Memory B cell (primary cell): ENCODE measurements at regions not wholly inside any gene's neighbourhood (a gene's known extent, or its start where the extent isn't known, plus 50 kb on each side); places are given as distances from the start of the nearest gene placed in this dataset.
A peak's percentile ranks its signal among the peaks of the same experiment; 100 is the strongest.

Experiments
- ATAC-seq: fragments of 150-1000 bp; cut with Tn5 transposase; 2 replicates; pipeline ENCODE4 v1.10.0; 2021; ENCODE audit warnings: low read depth, mild to moderate bottlenecking, moderate library complexity
- DNase-seq, 2 donors: peaks; one replicate each; pipeline ENCODE4 v3.0.0; 2022; ENCODE audit warnings: low spot score in 2 of 2
- H3K27ac Mint-ChIP-seq: one replicate; pipeline ENCODE4 v1.8.0; 2022; ENCODE audit warnings: mild to moderate bottlenecking, moderate library complexity, mixed read lengths
- H3K27me3 Mint-ChIP-seq: one replicate; pipeline ENCODE4 v1.8.0; 2022; ENCODE audit warnings: mixed read lengths
- H3K36me3 Mint-ChIP-seq: one replicate; pipeline ENCODE4 v1.8.0; 2022; ENCODE audit warnings: mild to moderate bottlenecking, mixed read lengths
- H3K4me1 Mint-ChIP-seq: one replicate; pipeline ENCODE4 v1.8.0; 2022; ENCODE audit warnings: mixed read lengths
- H3K4me3 Mint-ChIP-seq: one replicate; pipeline ENCODE4 v1.8.0; 2022; ENCODE audit warnings: mild to moderate bottlenecking, moderate library complexity, mixed read lengths
- H3K9me3 Mint-ChIP-seq: one replicate; pipeline ENCODE4 v1.8.0; 2022; ENCODE audit warnings: mixed read lengths

DNA sequence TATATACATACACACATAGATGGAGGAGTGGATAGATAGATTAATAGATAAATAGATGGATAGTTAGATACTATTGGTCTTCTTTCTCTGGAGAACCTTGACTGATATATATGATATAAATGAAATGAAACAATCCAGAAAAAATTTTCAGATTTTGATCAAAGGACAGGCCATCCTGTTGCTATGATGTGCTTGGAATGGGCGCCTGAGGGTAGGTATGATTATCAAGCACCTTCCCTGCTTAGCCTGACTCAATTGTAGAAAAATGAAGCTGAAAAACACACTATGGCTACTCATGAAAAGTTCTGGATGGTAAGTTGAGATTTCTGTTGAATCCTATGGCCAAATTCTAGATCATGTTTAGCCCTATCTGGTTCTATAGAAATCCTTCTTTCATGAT, 266.5 kb upstream of the KLF4 start:
- Mint-ChIP-seq H3K36me3 (no peaks in the 10 kb centered on the region), H3K4me3 (no peak overlapping the region), H3K27me3 (peaks cover 2% of the 10 kb centered on the region), H3K4me1 (peaks cover 3% of the 10 kb centered on the region), H3K27ac (no peak overlapping the region), H3K9me3 (peaks cover 6% of the 10 kb centered on the region)
- ATAC-seq (no peak), DNase-seq (no peak)

DNA sequence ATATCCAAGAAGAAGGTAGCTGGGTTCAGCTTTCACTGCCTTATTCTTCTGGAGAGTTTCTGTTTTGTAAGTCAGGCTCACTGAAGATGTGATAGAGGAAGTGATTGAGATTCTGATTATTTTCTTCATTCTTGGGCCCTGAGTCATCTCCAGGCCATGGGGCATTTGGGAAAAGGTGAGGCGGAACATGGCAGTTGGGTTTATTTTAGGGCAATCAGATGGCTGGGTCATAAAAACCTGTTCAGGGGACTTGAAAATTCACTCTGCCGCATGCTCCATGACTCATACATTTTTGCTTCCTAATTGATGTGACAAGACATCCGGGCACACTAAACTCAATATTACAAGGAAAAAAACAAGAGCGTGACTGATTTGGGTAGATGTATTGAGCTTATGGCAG, 265.7 kb upstream of the KLF4 start:
- ATAC-seq = no peak
- no peak overlapping the region for H3K4me3 Mint-ChIP-seq
- no peak overlapping the region for H3K27ac Mint-ChIP-seq
- peaks cover 6% of the 10 kb centered on the region for H3K9me3 Mint-ChIP-seq
- no peak for DNase-seq
- no peaks in the 10 kb centered on the region for H3K4me1 Mint-ChIP-seq
- peaks cover 2% of the 10 kb centered on the region for H3K27me3 Mint-ChIP-seq
- no peaks in the 10 kb centered on the region for H3K36me3 Mint-ChIP-seq

DNA sequence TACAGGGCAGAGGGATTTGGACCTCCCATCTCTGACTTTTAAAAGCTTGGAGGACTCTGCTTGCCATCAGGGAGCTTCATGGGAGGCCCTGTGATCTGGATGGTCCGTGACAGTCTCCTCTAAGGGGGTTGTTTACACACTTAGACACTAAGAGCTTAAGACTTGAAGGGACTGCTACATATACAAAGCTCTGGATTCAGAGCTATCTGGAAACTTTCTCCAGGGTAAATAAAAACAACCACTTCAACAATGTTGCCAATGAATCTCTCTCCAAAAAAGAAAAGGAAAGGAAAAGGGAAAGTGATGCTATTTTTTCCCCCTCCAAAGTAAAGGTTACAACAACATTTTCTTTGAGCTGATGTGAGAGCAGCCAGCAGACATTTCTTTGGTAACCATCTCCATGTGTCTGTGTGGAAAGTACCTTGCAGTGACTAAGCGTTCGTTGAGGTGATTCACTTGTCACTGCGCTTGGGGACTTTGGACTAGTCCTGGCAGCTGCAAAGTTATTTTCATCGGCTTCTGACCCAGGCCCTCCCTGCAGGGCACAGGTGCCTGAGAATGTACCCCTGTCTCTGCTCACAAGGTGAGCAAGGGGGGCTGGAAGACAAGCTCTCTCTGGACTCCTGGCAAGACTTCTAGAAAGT, 262.1 kb upstream of the KLF4 start:
- H3K36me3 Mint-ChIP-seq = no peaks in the 10 kb centered on the region

DNA sequence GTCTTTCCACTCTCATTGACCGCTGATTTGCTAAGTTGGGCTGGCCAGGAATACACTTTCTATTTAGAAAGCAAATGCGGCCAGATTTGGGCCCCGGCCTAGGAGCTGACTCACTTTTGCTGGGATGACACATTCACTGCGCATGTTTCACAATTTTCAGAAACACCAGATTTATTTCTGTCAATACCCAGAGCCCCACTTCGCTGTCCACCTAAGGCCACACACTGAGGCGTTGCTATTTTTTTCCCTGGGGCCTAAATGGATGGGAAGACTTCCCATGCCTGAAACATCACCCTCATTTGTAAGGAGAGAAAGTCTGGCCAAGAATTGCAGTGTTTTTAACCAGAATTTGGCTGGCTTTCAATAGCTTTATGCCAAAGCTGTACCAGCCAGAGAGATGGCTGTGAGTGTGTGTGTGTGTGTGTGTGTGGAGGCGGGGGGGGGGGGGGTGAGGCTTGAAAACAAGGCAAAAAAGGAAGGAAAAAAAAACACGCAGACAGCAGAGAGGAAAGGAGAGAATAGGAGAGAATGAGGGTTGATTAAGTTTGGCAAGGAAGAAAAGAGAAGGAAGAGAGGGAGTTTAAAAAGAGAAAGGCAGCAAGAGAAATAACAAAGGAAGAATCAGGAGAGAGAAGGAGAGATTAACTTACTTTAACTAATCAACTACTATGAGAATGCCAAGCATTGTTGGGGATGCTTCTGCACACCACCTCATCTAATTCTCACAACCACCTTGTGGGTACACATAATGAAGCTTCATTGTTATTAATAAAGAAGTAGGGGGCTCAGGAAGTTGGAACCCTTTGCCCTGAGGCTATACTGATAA, 261.4 kb upstream of the KLF4 start:
- no peak overlapping the region for H3K27ac Mint-ChIP-seq
- H3K4me1 Mint-ChIP-seq = peaks cover 3% of the 10 kb centered on the region
- peaks cover 6% of the 10 kb centered on the region for H3K9me3 Mint-ChIP-seq

More for the DNA sequence above, 262.1 kb upstream of the KLF4 start:
- Mint-ChIP-seq H3K4me3 (no peak overlapping the region), H3K4me1 (peaks cover 3% of the 10 kb centered on the region), H3K27ac (no peak overlapping the region), H3K27me3 (peaks cover 1% of the 10 kb centered on the region), H3K9me3 (peaks cover 6% of the 10 kb centered on the region)
- ATAC-seq (peak; percentile 54), DNase-seq (no peak)

DNA sequence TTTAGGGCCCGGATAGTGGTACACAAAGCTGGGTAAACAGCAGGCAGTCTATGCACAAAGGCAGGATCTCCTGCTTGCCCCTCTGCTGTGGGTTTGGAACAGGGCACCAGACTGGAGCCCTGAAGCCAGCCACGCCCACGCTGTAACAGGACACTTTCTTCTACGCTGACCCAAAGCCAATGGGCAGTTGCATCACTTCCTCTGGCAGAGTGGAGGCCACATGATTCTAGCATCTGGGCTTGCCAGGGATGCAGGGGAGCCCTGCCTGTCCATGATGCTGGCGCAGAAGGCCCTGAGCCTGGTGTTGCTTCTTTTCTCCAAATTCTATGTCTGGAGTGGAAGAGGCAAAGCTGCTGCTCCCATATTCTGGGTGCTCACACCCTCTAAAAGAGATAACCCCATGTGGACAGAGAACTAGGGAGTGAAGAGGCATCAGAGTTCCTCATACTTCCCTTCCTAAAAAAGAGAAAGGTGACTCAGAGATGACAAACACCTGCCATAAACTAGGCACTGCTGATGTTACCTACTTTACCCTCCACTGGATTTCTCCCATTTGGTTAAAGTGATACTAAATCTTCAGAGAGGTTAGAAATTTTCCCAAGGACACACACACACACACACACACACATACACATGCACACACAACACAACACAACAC, 260.3 kb upstream of the KLF4 start:
- peaks cover 6% of the 10 kb centered on the region for H3K9me3 Mint-ChIP-seq
- H3K27ac Mint-ChIP-seq = peak overlapping the region; percentile 52
- no peaks in the 10 kb centered on the region for H3K36me3 Mint-ChIP-seq
- DNase-seq = no peak
- H3K27me3 Mint-ChIP-seq = peaks cover 1% of the 10 kb centered on the region
- peaks cover 5% of the 10 kb centered on the region for H3K4me1 Mint-ChIP-seq
- no peak overlapping the region for H3K4me3 Mint-ChIP-seq
- ATAC-seq = no peak

More for the DNA sequence above, 261.4 kb upstream of the KLF4 start:
- peaks cover 1% of the 10 kb centered on the region for H3K27me3 Mint-ChIP-seq
- no peak overlapping the region for H3K4me3 Mint-ChIP-seq
- DNase-seq = no peak
- no peaks in the 10 kb centered on the region for H3K36me3 Mint-ChIP-seq
- no peak for ATAC-seq

DNA sequence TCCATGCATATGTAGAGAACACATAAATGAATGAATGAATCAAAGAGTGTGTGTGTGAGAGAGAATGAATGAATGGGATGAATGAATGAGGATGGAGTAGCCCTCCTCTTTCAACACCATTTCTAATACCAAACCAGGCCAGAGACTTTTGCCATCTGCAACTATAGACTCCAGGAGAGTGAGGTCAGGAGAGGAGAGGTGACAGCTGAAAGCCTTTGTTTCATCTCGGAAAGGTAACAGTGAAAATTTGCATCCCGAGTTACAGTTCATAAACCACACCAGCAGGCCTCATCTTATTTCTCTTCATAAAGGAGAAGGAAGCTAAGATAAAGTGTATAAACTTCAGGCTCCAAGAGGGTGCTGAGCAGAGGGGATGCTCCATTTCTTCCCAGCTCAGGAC, 255.3 kb upstream of the KLF4 start:
- Mint-ChIP-seq H3K4me1 (peaks cover 9% of the 10 kb centered on the region), H3K4me3 (no peak overlapping the region)

DNA sequence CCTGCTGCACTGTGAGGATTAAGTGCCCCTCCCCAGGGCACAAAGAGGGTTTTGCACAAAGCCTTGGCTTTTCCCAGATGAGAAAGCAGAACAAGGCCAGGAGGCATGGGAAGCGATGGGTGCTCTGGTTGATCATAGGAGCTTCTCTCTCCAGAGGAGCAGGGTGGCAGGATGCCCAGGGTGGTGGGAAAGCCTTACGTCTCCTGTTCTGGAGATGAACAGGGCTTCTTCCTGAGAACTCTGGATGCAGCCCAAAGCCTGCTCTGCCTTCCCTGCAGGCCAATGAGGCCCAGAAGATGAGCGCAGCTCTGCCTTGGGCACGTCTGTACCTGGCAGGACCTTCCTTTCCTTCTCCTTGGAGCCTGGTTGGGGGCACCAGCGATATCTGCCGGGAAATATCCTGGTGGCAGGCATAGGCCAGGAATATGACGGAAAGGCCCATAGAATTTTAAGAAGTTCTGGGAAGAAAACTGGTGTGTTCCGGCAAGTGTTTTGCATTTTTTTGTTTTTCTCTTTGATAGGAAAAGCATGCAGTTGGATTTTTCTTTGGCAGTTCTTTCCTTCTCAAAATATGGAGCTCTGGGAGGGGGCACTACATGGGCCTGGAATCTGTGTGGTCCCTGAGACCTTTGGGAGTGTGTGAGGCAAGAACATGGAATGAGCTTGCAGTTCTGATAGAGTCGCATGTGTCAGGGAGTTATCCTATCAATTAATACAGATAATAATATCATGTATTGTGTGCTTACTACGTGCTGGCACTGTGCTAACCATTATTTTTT, 253.2 kb upstream of the KLF4 start:
- Mint-ChIP-seq H3K27ac (no peak overlapping the region), H3K9me3 (no peaks in the 10 kb centered on the region), H3K4me3 (no peak overlapping the region), H3K27me3 (peaks cover 1% of the 10 kb centered on the region), H3K36me3 (no peaks in the 10 kb centered on the region), H3K4me1 (peaks cover 9% of the 10 kb centered on the region)
- ATAC-seq (no peak), DNase-seq (no peak)

More for the DNA sequence above, 255.3 kb upstream of the KLF4 start:
- Mint-ChIP-seq H3K27ac (peak overlapping the region; percentile 26), H3K27me3 (peaks cover 1% of the 10 kb centered on the region), H3K36me3 (no peaks in the 10 kb centered on the region), H3K9me3 (no peaks in the 10 kb centered on the region)
- DNase-seq (no peak), ATAC-seq (no peak)

DNA sequence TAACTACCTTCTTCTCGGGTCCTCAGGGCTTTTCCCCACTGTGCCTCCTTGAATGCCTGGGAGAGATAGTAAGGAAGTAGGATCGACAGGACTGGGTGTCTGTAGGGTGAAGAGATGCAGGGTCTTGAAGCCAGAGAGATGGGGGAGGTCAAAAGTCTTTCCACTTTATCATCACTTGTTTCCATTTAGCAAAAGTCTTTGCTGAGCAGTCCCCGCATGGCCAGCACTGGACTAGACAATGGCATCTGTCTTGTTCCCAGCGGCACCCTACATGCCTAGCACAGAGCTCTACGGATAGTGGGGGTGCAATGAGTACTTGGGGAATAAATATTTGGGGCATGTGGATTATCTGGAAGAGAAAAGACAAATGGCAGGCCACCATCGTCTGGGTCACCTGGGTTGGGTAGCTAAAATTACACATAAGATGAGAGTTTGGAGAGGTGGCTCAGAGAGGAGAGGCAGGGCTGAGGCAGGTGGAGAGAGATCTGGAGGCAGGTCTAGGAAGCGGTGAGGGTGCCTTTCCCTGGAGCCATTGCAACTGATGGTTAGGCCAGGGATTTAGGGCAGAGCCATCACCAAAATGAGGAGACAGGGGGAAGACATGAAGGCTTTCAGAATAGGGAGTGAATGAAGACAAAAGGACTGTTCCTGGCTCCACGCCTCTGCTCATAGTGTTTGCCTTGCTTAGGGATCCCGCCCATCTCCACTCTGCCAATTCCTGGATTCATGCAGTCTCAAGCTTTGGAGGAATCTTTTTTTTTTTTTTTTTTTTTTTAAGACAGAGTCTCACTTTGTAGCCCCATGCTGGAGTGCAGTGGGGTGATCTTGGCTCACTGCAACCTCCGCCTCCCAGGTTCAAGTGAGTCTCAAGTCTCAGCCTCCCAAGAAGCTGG, 250.8 kb upstream of the KLF4 start:
- no peak overlapping the region for H3K4me3 Mint-ChIP-seq
- H3K36me3 Mint-ChIP-seq = no peaks in the 10 kb centered on the region
- no peak for DNase-seq
- no peak overlapping the region for H3K27ac Mint-ChIP-seq
- no peaks in the 10 kb centered on the region for H3K27me3 Mint-ChIP-seq
- H3K4me1 Mint-ChIP-seq = peaks cover 6% of the 10 kb centered on the region
- H3K9me3 Mint-ChIP-seq = no peaks in the 10 kb centered on the region
- no peak for ATAC-seq

DNA sequence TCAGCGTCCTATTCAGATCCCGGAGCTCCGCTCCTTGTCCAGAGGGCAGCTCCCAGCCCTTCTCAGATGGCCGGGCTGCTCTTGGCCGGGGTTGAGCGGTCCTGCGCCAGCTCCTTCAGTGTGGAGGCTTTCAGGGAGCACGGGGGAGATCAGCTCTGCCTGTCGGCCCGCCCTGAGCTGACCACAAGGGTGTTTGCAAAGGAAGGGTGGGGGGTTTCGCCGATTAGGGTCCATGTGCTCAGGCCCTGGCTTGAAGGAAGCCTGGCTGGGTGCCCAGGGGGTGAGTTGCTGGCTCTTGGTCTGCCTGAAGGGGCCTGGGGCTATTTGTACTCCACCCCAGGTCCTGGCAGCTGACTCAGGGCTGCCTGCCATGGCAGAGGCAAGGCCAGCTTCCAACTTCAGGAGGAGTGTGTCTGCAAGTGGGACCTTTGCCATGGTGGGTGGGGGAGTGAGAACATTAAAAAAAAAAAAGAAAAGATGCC, 250.1 kb upstream of the KLF4 start:
- Mint-ChIP-seq H3K4me3 (no peak overlapping the region), H3K27me3 (no peaks in the 10 kb centered on the region), H3K4me1 (peaks cover 2% of the 10 kb centered on the region), H3K27ac (no peak overlapping the region), H3K9me3 (no peaks in the 10 kb centered on the region), H3K36me3 (no peaks in the 10 kb centered on the region)
- ATAC-seq = no peak
- no peak for DNase-seq

DNA sequence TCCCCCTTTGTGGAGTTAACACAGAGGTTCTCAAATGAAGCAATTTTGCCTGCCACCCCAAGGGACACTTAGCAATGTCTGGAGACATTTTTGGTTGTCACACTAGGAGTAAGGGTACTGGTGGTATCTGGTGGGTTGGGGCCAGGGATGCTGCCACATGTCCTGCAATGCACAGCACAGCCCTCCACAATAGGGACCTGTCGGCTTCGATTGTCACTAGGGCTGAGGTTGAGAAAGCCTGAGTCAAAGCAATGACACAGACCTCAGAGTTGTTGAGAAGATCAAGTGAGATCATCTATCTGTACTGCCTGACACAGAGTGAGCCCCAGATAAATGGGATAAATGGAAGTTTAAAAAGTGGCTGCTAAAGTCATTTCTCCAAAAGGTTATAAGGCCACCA, 249.2 kb upstream of the KLF4 start:
- Mint-ChIP-seq H3K4me3 (no peak overlapping the region), H3K4me1 (no peaks in the 10 kb centered on the region), H3K9me3 (no peaks in the 10 kb centered on the region), H3K36me3 (no peaks in the 10 kb centered on the region), H3K27me3 (no peaks in the 10 kb centered on the region), H3K27ac (no peak overlapping the region)
- ATAC-seq (no peak), DNase-seq (no peak)

DNA sequence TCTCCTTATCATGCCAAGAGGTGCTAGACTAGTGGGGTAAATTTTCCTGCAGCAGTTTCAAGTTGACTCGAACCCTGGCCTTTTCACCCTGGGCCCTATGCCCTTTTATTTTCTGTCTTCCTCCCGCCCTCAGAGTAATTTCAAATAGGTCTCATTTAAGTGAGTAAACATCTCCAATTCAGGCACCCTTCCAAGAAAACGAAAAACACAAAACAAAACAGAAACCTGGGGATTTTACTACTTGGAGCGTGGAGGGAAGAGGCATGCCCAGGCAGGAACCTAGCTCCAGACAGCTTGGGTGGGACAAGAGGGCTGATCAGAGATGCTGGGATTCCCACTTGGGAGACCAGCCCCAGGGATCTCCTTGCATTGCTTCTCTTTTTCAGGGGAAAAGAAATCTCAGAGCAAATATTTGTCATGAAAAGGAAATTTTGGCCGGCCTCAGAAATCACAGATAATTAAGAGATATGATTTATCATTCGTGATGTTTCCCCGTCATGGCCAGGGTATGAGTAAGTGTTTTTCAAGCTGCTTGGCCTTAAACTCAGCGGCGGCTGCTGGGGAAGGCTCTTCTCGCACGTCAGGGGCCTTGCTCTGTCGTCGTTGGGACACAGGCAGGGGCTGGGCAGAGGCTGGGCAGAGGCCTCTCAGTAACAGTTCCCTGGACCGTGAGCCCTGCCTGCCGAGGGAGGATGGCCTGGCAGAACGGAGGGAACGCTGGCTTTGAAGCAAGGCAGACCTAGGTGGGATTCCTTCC, 248.6 kb upstream of the KLF4 start:
- no peaks in the 10 kb centered on the region for H3K9me3 Mint-ChIP-seq
- no peak for ATAC-seq

DNA sequence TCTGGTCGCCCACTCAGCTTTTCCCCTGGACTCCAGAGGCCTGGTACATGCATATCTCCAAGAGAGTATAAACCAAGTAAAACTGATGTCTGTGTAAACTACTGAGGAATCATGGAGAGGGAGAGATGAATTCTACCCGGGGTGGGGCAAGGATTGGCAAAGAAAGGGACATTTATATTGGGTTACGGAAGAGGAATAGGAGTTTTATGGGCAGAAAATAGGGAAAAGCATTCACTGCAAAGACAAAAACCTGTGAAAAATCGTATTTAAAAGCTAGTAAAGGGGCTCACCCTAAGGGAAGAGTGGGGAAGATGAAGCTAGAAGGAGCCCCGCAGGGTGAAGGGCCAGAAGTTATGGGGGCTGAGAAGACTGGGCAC, 248.0 kb upstream of the KLF4 start:
- Mint-ChIP-seq H3K27me3 (no peaks in the 10 kb centered on the region), H3K27ac (no peak overlapping the region), H3K4me3 (no peak overlapping the region), H3K4me1 (no peaks in the 10 kb centered on the region), H3K9me3 (no peaks in the 10 kb centered on the region), H3K36me3 (no peaks in the 10 kb centered on the region)
- no peak for ATAC-seq
- no peak for DNase-seq

More for the DNA sequence above, 248.6 kb upstream of the KLF4 start:
- Mint-ChIP-seq H3K4me3 (no peak overlapping the region), H3K4me1 (no peaks in the 10 kb centered on the region), H3K27me3 (no peaks in the 10 kb centered on the region), H3K27ac (no peak overlapping the region), H3K36me3 (no peaks in the 10 kb centered on the region)
- no peak for DNase-seq
